Bronchial epithelial cell (primary cell): ENCODE measurements at regions not wholly inside any gene's neighbourhood (a gene's known extent, or its start where the extent isn't known, plus 50 kb on each side); places are given as distances from the start of the nearest gene placed in this dataset.

Experiments
- DNase-seq: peaks from one replicate; pipeline ENCODE4 v3.0.0-alpha.2; 2010; ENCODE audit warnings: low read depth
- FAIRE-seq: peaks from 2 replicates; lab custom pipeline; 2011; peaks lifted over from hg19 to GRCh38; lab: Jason Lieb, UNC
- H3K27me3 ChIP-seq: 2 replicates; pipeline ENCODE4 v1.5.1; 2011; ENCODE audit warnings: low read length; ENCODE audit not compliant: control insufficient read depth, insufficient read depth
- H3K36me3 ChIP-seq: 2 replicates; pipeline ENCODE4 v1.5.1; 2011; ENCODE audit warnings: low read length; ENCODE audit not compliant: control insufficient read depth, insufficient read depth
- H3K4me3 ChIP-seq: 2 replicates; pipeline ENCODE4 v1.5.1; 2011; ENCODE audit warnings: mild to moderate bottlenecking, low read depth, low read length, control low read depth
- CTCF ChIP-seq: IDR thresholded peaks from 2 replicates; pipeline ENCODE4 v1.5.1; 2011; ENCODE audit warnings: mild to moderate bottlenecking, moderate library complexity, low read length, control low read depth, inconsistent platforms; ENCODE audit not compliant: insufficient read depth, severe bottlenecking

DNA sequence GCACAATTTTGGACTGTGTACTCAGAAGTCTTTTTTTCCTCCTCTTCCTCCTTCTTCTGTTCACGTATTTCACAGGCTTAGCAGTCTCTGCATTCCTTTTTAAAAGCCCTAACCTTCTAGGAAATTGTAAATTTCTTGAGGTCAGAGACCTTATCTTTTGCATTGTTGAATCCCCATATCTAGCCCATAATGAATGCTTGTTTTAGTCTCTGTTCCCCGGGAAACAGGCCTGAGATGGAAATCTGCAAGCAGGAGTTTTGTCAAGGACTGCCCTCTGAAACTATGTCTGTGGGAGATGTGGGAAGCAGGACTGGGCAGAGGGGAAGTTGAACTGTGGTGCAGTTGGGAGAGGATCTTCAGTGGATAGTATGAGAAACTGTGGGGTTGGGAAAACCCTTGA, 272.2 kb upstream of the DAB1 start:
- TF ChIP-seq CTCF, result no peak
- Histone ChIP-seq H3K27me3 (no peaks in the 10 kb centered on the region), H3K4me3 (no peak overlapping the region), H3K36me3 (no peaks in the 10 kb centered on the region)
- FAIRE-seq (no peak), DNase-seq (no peak)

- no peaks in the 10 kb centered on the region for H3K27me3 ChIP-seq
- no peak for TF ChIP-seq CTCF
- DNase-seq, result no peak
- H3K36me3 ChIP-seq, result no peaks in the 10 kb centered on the region
- H3K4me3 ChIP-seq, result no peak overlapping the region
- FAIRE-seq, result no peak
Observed at GRCh38 chr1:57686306-57686705, 262.4 kb upstream of the DAB1 start.

GRCh38 chr1:57683037-57683942, 259.4 kb upstream of the DAB1 start:
- no peak for FAIRE-seq

GRCh38 chr1:57678138-57678537, 254.3 kb upstream of the DAB1 start:
- no peaks in the 10 kb centered on the region for H3K27me3 ChIP-seq
- no peak for DNase-seq
- H3K36me3 ChIP-seq, result no peaks in the 10 kb centered on the region
- no peak for TF ChIP-seq CTCF
- no peak for FAIRE-seq
- no peak overlapping the region for H3K4me3 ChIP-seq

More at GRCh38 chr1:57683037-57683942, 259.4 kb upstream of the DAB1 start:
- Histone ChIP-seq H3K27me3 (no peaks in the 10 kb centered on the region), H3K36me3 (no peaks in the 10 kb centered on the region), H3K4me3 (no peak overlapping the region)
- no peak for TF ChIP-seq CTCF
- no peak for DNase-seq

DNA sequence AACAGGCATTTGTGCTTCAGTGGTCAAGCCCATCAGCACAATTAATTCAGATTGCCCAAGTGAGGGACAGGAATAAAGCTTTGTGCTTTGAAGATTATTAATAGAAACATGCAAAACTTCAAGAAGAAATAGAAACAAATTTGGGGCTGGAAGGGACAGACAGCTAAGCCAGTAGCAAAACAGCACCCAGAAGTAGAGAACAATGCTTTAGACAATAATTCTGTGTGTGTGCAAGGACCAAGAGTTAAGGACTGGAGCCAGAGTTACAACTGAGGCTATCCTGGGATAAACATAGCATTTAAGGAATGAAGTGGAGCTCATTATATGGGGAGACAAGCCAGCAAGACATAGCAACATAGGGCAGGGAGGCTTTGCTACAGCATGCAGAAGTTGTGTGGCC, 251.9 kb upstream of the DAB1 start:
- Histone ChIP-seq H3K27me3 (no peaks in the 10 kb centered on the region), H3K4me3 (no peak overlapping the region), H3K36me3 (no peaks in the 10 kb centered on the region)
- FAIRE-seq (no peak), DNase-seq (no peak)
- TF ChIP-seq CTCF, result no peak

DNA sequence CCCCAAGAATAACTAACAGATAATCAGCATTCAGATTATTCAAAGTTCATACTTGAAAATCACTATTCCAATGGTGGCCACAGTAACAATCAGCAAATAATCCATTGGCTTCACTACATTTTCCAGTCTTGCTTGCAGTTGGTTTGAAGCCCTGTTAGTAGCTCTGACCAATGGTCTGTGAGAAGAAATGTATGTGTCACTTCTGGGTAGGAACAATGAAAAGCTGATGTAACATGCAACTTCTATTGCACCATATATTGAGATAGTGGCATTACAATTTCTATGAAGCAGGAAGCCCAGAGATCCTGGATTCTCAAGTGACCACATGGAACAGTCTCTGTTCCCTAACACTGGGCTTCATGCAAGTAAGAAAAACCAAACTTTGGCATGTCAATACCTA, 250.9 kb upstream of the DAB1 start:
- Histone ChIP-seq H3K4me3 (no peak overlapping the region), H3K36me3 (no peaks in the 10 kb centered on the region), H3K27me3 (no peaks in the 10 kb centered on the region)
- DNase-seq (peak; percentile 54), FAIRE-seq (no peak)
- no peak for TF ChIP-seq CTCF
